Prostate gland (tissue), 2 donors: ENCODE measurements at regions not wholly inside any gene's neighbourhood (a gene's known extent, or its start where the extent isn't known, plus 50 kb on each side); places are given as distances from the start of the nearest gene placed in this dataset.
"Not testable (repeated sequence)": the region's sequence is repeated elsewhere in the genome, so short reads cannot be mapped to it uniquely, and the experiment has no call there.

Experiments
- CTCF ChIP-seq, 4 experiments: fragments of 200-600 bp in 2 of 4; fragments of 450-650 bp in 2 of 4; sonication (generic) in 2 of 4; IDR thresholded peaks; 1 replicate in 3 of 4; 2 replicates in 1 of 4; pipeline ENCODE4 v1.5.1; 2016 to 2019; ENCODE audit warnings: antibody characterized with exemption in 4 of 4, mild to moderate bottlenecking in 2 of 4, moderate library complexity in 2 of 4
- POLR2A ChIP-seq: fragments of 450-650 bp; IDR thresholded peaks from one replicate; pipeline ENCODE4 v1.6.1; 2016; ENCODE audit warnings: antibody characterized with exemption, mild to moderate bottlenecking
- POLR2AphosphoS5 ChIP-seq: sonication (generic); formaldehyde crosslinking; IDR thresholded peaks from one replicate; pipeline ENCODE4 v1.6.1; 2017; ENCODE audit warnings: antibody characterized with exemption

DNA sequence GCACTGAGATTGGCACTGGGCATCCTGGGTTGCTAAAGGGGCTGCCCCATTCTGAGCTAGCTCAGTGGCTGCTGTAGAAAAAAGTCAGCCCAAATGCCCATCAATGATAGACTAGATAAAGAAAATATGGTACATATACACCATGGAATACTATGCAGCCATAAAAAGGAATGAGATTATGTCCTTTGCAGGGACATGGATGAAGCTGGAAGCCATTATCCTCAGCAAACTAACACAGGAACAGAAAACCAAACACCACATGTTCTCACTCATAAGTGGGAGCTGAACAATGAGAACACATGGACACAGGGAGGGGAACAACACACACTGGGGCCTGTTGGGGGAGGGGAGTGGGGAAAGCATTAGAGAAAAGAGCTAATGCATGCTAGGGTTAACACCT is 185.3 kb upstream of the JUN start:
- TF ChIP-seq CTCF (IDR thresholded peaks at IDR 0.05); POLR2A; POLR2AphosphoS5: not testable (repeated sequence)
